A549 (cell line): ENCODE measurements at regions not wholly inside any gene's neighbourhood (a gene's known extent, or its start where the extent isn't known, plus 50 kb on each side); places are given as distances from the start of the nearest gene placed in this dataset.

Experiments
- ATAC-seq, 2 experiments: fragments of 200-7000 bp in 1 of 2; fragments of >200 bp in 1 of 2; cut with Nextera tagmentation in 1 of 2; cut with Tn5 transposase in 1 of 2; 3 replicates each; pipeline versions ENCODE4 v1.8.0 to v1.9.1; 2018 to 2020; ENCODE audit warnings: mild to moderate bottlenecking in 1 of 2, moderate library complexity in 1 of 2
- CTCF ChIA-PET: fragments of 300-600 bp; sonication (Branson Sonifier 250); formaldehyde crosslinking; extraction: SDS; loops from one replicate; lab custom pipeline; 2021; ENCODE audit warnings: antibody characterized with exemption, inconsistent platforms; lab: Yijun Ruan, JAX
- POLR2A ChIA-PET: fragments of 350-600 bp; formaldehyde crosslinking; extraction: SDS; loops from one replicate; lab custom pipeline; 2021; ENCODE audit warnings: antibody characterized with exemption, inconsistent platforms; lab: Yijun Ruan, JAX
- DNase-seq, 2 experiments: peaks; one replicate each; pipeline versions ENCODE4 v3.0.0 to v3.0.0-alpha.2; 2011 to 2016; ENCODE audit warnings: low read depth in 1 of 2, low spot score in 1 of 2
- FAIRE-seq: peaks from 2 replicates; lab custom pipeline; 2011; peaks lifted over from hg19 to GRCh38; lab: Jason Lieb, UNC
- H3K27ac ChIP-seq, 2 experiments: fragments of >200 bp; sonication (Bioruptor Twin); formaldehyde crosslinking; 3 replicates each; pipeline ENCODE4 v1.5.1; 2016 to 2017
- H3K4me1 ChIP-seq: fragments of >200 bp; sonication (Bioruptor Twin); formaldehyde crosslinking; 3 replicates; pipeline ENCODE4 v1.6.1; 2016
- H3K4me2 ChIP-seq: fragments of >200 bp; sonication (Bioruptor Twin); formaldehyde crosslinking; 3 replicates; pipeline ENCODE4 v1.6.1; 2016
- H3K4me3 ChIP-seq: fragments of >200 bp; sonication (Bioruptor Twin); formaldehyde crosslinking; 3 replicates; pipeline ENCODE4 v1.5.1; 2016
- H3K9me3 ChIP-seq: fragments of >200 bp; sonication (Bioruptor Twin); formaldehyde crosslinking; 3 replicates; pipeline ENCODE4 v1.6.1; 2016
- ATOH8 ChIP-seq: fragments of 250-450 bp; sonication (Bioruptor Pico); IDR thresholded peaks from 2 replicates; pipeline ENCODE4 v1.5.0; 2020; ENCODE audit warnings: low read depth, mild to moderate bottlenecking, moderate library complexity
- BCL3 ChIP-seq: fragments of >200 bp; sonication (Bioruptor Twin); formaldehyde crosslinking; IDR thresholded peaks from 3 replicates; pipeline ENCODE4 v1.6.1; 2016
- CBX8 ChIP-seq: fragments of 200-600 bp; sonication (generic); IDR thresholded peaks from 2 replicates; pipeline ENCODE4 v1.6.1; 2016
- CHD2 ChIP-seq: fragments of 150-350 bp; IDR thresholded peaks from 2 replicates; pipeline ENCODE4 v1.6.1; 2014; ENCODE audit warnings: low read length; ENCODE audit not compliant: partially characterized antibody
- E2F6 ChIP-seq: IDR thresholded peaks from 2 replicates; pipeline ENCODE4 v1.6.1; 2012; ENCODE audit warnings: low read depth, borderline replicate concordance
- EHF ChIP-seq: fragments of 250-450 bp; sonication (Bioruptor Pico); IDR thresholded peaks from 2 replicates; pipeline ENCODE4 v1.5.0; 2020; ENCODE audit warnings: mild to moderate bottlenecking
- EHMT2 ChIP-seq: fragments of 200-600 bp; sonication (generic); IDR thresholded peaks from 2 replicates; pipeline ENCODE4 v1.6.1; 2016; ENCODE audit warnings: antibody characterized with exemption, low read depth, mild to moderate bottlenecking, moderate library complexity
- ELK1 ChIP-seq: fragments of 150-350 bp; IDR thresholded peaks from 2 replicates; pipeline ENCODE4 v1.6.1; 2014; ENCODE audit warnings: low read depth, mild to moderate bottlenecking, low read length
- FOSL2 ChIP-seq, 2 experiments: fragments of 450-650 bp in 1 of 2; fragments of >200 bp in 1 of 2; sonication (Bioruptor Twin) in 1 of 2; formaldehyde crosslinking; IDR thresholded peaks; 2 replicates each; pipeline versions ENCODE4 v1.5.0 to v1.6.1; 2016 to 2020; ENCODE audit warnings: mild to moderate bottlenecking in 1 of 2, moderate library complexity in 1 of 2
- GATA3 ChIP-seq: IDR thresholded peaks from 2 replicates; pipeline ENCODE4 v1.6.1; 2012; ENCODE audit warnings: borderline replicate concordance
- HOXA7 ChIP-seq: fragments of 250-450 bp; sonication (Bioruptor Pico); IDR thresholded peaks from 2 replicates; pipeline ENCODE4 v1.5.0; 2020; ENCODE audit warnings: mild to moderate bottlenecking, moderate library complexity
- HOXB13 ChIP-seq: fragments of 250-450 bp; sonication (Bioruptor Pico); IDR thresholded peaks from 2 replicates; pipeline ENCODE4 v1.5.0; 2020; ENCODE audit warnings: low read depth, mild to moderate bottlenecking, moderate library complexity
- JUNB ChIP-seq: fragments of >200 bp; sonication (Bioruptor Twin); formaldehyde crosslinking; IDR thresholded peaks from 2 replicates; pipeline ENCODE4 v1.6.1; 2016
- KDM5A ChIP-seq: fragments of 200-600 bp; sonication (generic); IDR thresholded peaks from 2 replicates; pipeline ENCODE4 v1.6.1; 2016; ENCODE audit warnings: antibody characterized with exemption, mild to moderate bottlenecking
- MAFK ChIP-seq: fragments of 450-650 bp; IDR thresholded peaks from 2 replicates; pipeline ENCODE4 v1.6.1; 2014; ENCODE audit not compliant: partially characterized antibody
- MAX ChIP-seq: IDR thresholded peaks from 2 replicates; pipeline ENCODE4 v1.6.1; 2012
- NPAS2 ChIP-seq: fragments of 250-450 bp; sonication (Bioruptor Pico); IDR thresholded peaks from 2 replicates; pipeline ENCODE4 v1.8.0; 2022; ENCODE audit warnings: mild to moderate bottlenecking, moderate library complexity, borderline replicate concordance
- PBX3 ChIP-seq: IDR thresholded peaks from 2 replicates; pipeline ENCODE4 v1.6.1; 2012
- POLR2A ChIP-seq: IDR thresholded peaks from 2 replicates; pipeline ENCODE4 v1.6.1; 2012; ENCODE audit warnings: mild to moderate bottlenecking, low read length
- POLR2AphosphoS2 ChIP-seq: conservative IDR thresholded peaks from 2 replicates; pipeline ENCODE4 v1.6.1; 2012; ENCODE audit warnings: low read length, improper control_type of control experiment, inconsistent platforms
- RFX5 ChIP-seq: fragments of 450-650 bp; IDR thresholded peaks from 2 replicates; pipeline ENCODE4 v1.7.1; 2014; ENCODE audit warnings: antibody characterized with exemption, mild to moderate bottlenecking, moderate library complexity
- SREBF2 ChIP-seq: fragments of 450-650 bp; IDR thresholded peaks from 2 replicates; pipeline ENCODE4 v1.6.1; 2014; ENCODE audit warnings: mild to moderate bottlenecking, moderate library complexity
- ZFP36 ChIP-seq: fragments of 450-650 bp; IDR thresholded peaks from 2 replicates; pipeline ENCODE4 v1.6.1; 2014; ENCODE audit warnings: borderline replicate concordance; ENCODE audit not compliant: partially characterized antibody
- ZNF302 ChIP-seq: fragments of 250-450 bp; sonication (Bioruptor Pico); IDR thresholded peaks from 2 replicates; pipeline ENCODE4 v1.9.0; 2021; ENCODE audit warnings: inconsistent platforms, mild to moderate bottlenecking, moderate library complexity
- ZSCAN20 ChIP-seq: fragments of 250-450 bp; sonication (Bioruptor Pico); IDR thresholded peaks from 2 replicates; pipeline ENCODE4 v1.8.0; 2022; ENCODE audit warnings: mild to moderate bottlenecking, moderate library complexity
- WGBS: methylation state at CpG from one replicate; pipeline ENCODE4 v1.1.6; 2017; ENCODE audit errors: missing lambda C conversion rate; 5-methylcytosine and 5-hydroxymethylcytosine counted together

GRCh38 chr2:126041391-126042047 is 614.4 kb upstream of the GYPC start:
- 3% methylated on average over 3 of the region's 3 CpGs for WGBS
- ChIA-PET CTCF (no interaction called here), POLR2A (no interaction called here)

GRCh38 chr2:126042089-126042488 is 613.9 kb upstream of the GYPC start:
- FAIRE-seq = no peak

More at GRCh38 chr2:126041391-126042047, 614.4 kb upstream of the GYPC start:
- TF ChIP-seq MAX (no peak), EHF (CRISPR knock-in tag) (no peak), ATOH8 (no peak), RFX5 (no peak), FOSL2 (IDR thresholded peaks at IDR 0.05) (no peak), FOSL2 (CRISPR knock-in tag; IDR thresholded peaks at IDR 0.05) (no peak), HOXA7 (CRISPR knock-in tag) (no peak), POLR2A (no peak), ZSCAN20 (CRISPR knock-in tag) (no peak), E2F6 (no peak), SREBF2 (no peak), JUNB (no peak), MAFK (no peak), GATA3 (no peak), EHMT2 (no peak)
- TF ChIP-seq, all 56 proteins: peak for 0
- H3K27ac ChIP-seq = no peak overlapping the region
- no peaks in the 10 kb centered on the region for H3K9me3 ChIP-seq
- H3K4me3 ChIP-seq = no peak overlapping the region
- FAIRE-seq (no peak), DNase-seq (no peak), ATAC-seq (no peak)
- H3K4me2 ChIP-seq = no peak overlapping the region
- H3K4me1 ChIP-seq = no peaks in the 10 kb centered on the region

More at GRCh38 chr2:126042089-126042488, 613.9 kb upstream of the GYPC start:
- ChIA-PET CTCF (no interaction called here), POLR2A (no interaction called here)
- ATAC-seq = no peak
- DNase-seq = no peak
- TF ChIP-seq KDM5A = no peak
- no peak for TF ChIP-seq CBX8
- no peak for TF ChIP-seq ZNF302
- TF ChIP-seq RFX5 = no peak
- TF ChIP-seq ZSCAN20 (CRISPR knock-in tag) = no peak
- TF ChIP-seq MAX = no peak
- TF ChIP-seq NPAS2 (CRISPR knock-in tag) = no peak
- no peak for TF ChIP-seq ATOH8
- no peak for TF ChIP-seq CHD2
- TF ChIP-seq PBX3 = no peak
- no peak for TF ChIP-seq ELK1
- TF ChIP-seq POLR2AphosphoS2 = no peak
- no peak for TF ChIP-seq POLR2A
- no peak for TF ChIP-seq GATA3
- TF ChIP-seq BCL3 = no peak
- TF ChIP-seq HOXB13 (CRISPR knock-in tag) = no peak
- TF ChIP-seq ZFP36 = no peak
- TF ChIP-seq, all 56 proteins: peak for 0
- H3K4me1 ChIP-seq = no peaks in the 10 kb centered on the region
- no peak overlapping the region for H3K27ac ChIP-seq
- no peaks in the 10 kb centered on the region for H3K9me3 ChIP-seq
- no peak overlapping the region for H3K4me3 ChIP-seq
- no peak overlapping the region for H3K4me2 ChIP-seq
